HepG2 (cell line): ENCODE measurements at regions not wholly inside any gene's neighbourhood (a gene's known extent, or its start where the extent isn't known, plus 50 kb on each side); places are given as distances from the start of the nearest gene placed in this dataset.
A peak's percentile ranks its signal among the peaks of the same experiment; 100 is the strongest.

Experiments
- ATAC-seq: fragments of 200-7000 bp; cut with Tn5 transposase; 3 replicates; pipeline ENCODE4 v1.9.1; 2020; ENCODE audit warnings: mild to moderate bottlenecking, moderate library complexity
- BruUV-seq: library from RNA; stranded (reverse); fragments of 400-500 nt; replicated peaks from 2 replicates; lab custom pipeline; 2021; lab: Mats Ljungman, UMichigan
- CTCF ChIA-PET: fragments of 300-600 bp; formaldehyde crosslinking; extraction: SDS; loops from one replicate; lab custom pipeline; 2021; ENCODE audit warnings: low total read pairs, inconsistent platforms, low intra/inter-chr PET ratio; lab: Yijun Ruan, JAX
- POLR2A ChIA-PET: fragments of 350-600 bp; sonication (Branson Sonifier 250); formaldehyde crosslinking; loops from one replicate; lab custom pipeline; 2020; ENCODE audit warnings: antibody characterized with exemption, inconsistent platforms; lab: Yijun Ruan, JAX
- DNase-seq: peaks from one replicate; pipeline ENCODE4 v3.0.0-alpha.2; 2015; ENCODE audit warnings: low spot score
- FAIRE-seq: peaks from 3 replicates; lab custom pipeline; 2011; peaks lifted over from hg19 to GRCh38; lab: Jason Lieb, UNC
- H2AFZ ChIP-seq: one replicate; pipeline ENCODE4 v1.6.1; 2011; ENCODE audit warnings: low read length, inconsistent platforms
- H3K27ac ChIP-seq: fragments of 300-600 bp; 3 replicates; pipeline ENCODE4 v1.8.0; 2011; ENCODE audit warnings: mixed run types, mild to moderate bottlenecking, mixed read lengths, low read length, inconsistent platforms; ENCODE audit not compliant: insufficient read depth; ENCODE audit errors: extremely low read length
- H3K27me3 ChIP-seq, 2 experiments: fragments of 200-600 bp in 1 of 2; 2 replicates in 1 of 2; 3 replicates in 1 of 2; pipeline versions ENCODE4 v1.6.0 to v1.8.0; 2011; ENCODE audit warnings: low read length in 2 of 2, mild to moderate bottlenecking in 2 of 2, moderate library complexity in 2 of 2, inconsistent platforms in 1 of 2; ENCODE audit not compliant: insufficient read depth in 2 of 2, control insufficient read depth in 1 of 2
- H3K36me3 ChIP-seq, 2 experiments: fragments of 200-600 bp in 1 of 2; replicated peaks in 1 of 2; 2 replicates in 1 of 2; 3 replicates in 1 of 2; pipeline versions ENCODE4 v1.5.1 to v1.8.0; 2011; ENCODE audit warnings: low read length in 2 of 2, inconsistent platforms in 1 of 2; ENCODE audit not compliant: insufficient read depth in 2 of 2, control insufficient read depth in 1 of 2
- H3K4me1 ChIP-seq: 2 replicates; pipeline ENCODE4 v1.5.1; 2012; ENCODE audit warnings: low read length, inconsistent platforms; ENCODE audit not compliant: insufficient read depth
- H3K4me2 ChIP-seq: 2 replicates; pipeline ENCODE4 v1.6.0; 2011; ENCODE audit warnings: low read depth, low read length, inconsistent platforms
- H3K4me3 ChIP-seq, 3 experiments: fragments of 200-600 bp in 1 of 3; sonication (generic), shearing (Covaris generic) in 1 of 3; replicated peaks in 1 of 3; 2 replicates each; pipeline ENCODE4 v1.5.1; 2011 to 2016; ENCODE audit warnings: low read length in 3 of 3, inconsistent platforms in 2 of 3, low read depth in 2 of 3, mild to moderate bottlenecking in 2 of 3, control low read depth in 1 of 3, mixed read lengths in 1 of 3; ENCODE audit not compliant: insufficient read depth in 1 of 3
- H3K79me2 ChIP-seq: one replicate; pipeline ENCODE4 v1.6.1; 2011; ENCODE audit warnings: low read length, inconsistent platforms; ENCODE audit not compliant: insufficient read depth
- H3K9ac ChIP-seq: 2 replicates; pipeline ENCODE4 v1.6.0; 2011; ENCODE audit warnings: mild to moderate bottlenecking, low read depth, low read length, inconsistent platforms; ENCODE audit not compliant: insufficient read depth
- H3K9me3 ChIP-seq: 2 replicates; pipeline ENCODE4 v1.5.1; 2012; ENCODE audit warnings: mild to moderate bottlenecking, low read length
- H4K20me1 ChIP-seq: 2 replicates; pipeline ENCODE4 v1.6.0; 2011; ENCODE audit warnings: inconsistent platforms, mild to moderate bottlenecking, low read length, moderate library complexity; ENCODE audit not compliant: insufficient read depth
- CCAR2 ChIP-seq: fragments of 200-400 bp; formaldehyde crosslinking; optimal IDR thresholded peaks from 2 replicates; pipeline ENCODE3; 2018; ENCODE audit warnings: low read depth, mild to moderate bottlenecking, low read length, moderate library complexity
- ETV5 ChIP-seq: IDR thresholded peaks from 2 replicates; pipeline ENCODE4 v1.6.1; 2018; ENCODE audit warnings: missing biosample characterization, missing genetic modification reagents, inconsistent platforms, borderline replicate concordance
- FIP1L1 ChIP-seq: fragments of 200-400 bp; formaldehyde crosslinking; IDR thresholded peaks from 2 replicates; pipeline ENCODE4 v1.6.1; 2018; ENCODE audit warnings: low read depth, mild to moderate bottlenecking, low read length, moderate library complexity, borderline replicate concordance; ENCODE audit not compliant: insufficient read depth
- GTF2F1 ChIP-seq: fragments of 150-350 bp; IDR thresholded peaks from 2 replicates; pipeline ENCODE4 v1.6.1; 2014; ENCODE audit warnings: low read length
- HDAC6 ChIP-seq: fragments of 200-600 bp; sonication (generic); IDR thresholded peaks from 2 replicates; pipeline ENCODE4 v1.7.0; 2017; ENCODE audit warnings: mild to moderate bottlenecking, antibody characterized with exemption, low read length, low read depth
- HNRNPLL ChIP-seq: fragments of 200-400 bp; formaldehyde crosslinking; IDR thresholded peaks from 2 replicates; pipeline ENCODE4 v1.6.1; 2017; ENCODE audit warnings: mild to moderate bottlenecking, low read depth, low read length; ENCODE audit not compliant: poor library complexity, severe bottlenecking
- KDM2A ChIP-seq: sonication (generic); formaldehyde crosslinking; IDR thresholded peaks from 2 replicates; pipeline ENCODE4 v1.4.0; 2020; ENCODE audit warnings: low read depth, missing genetic modification reagents, borderline replicate concordance
- KDM5A ChIP-seq: fragments of 200-600 bp; sonication (generic); IDR thresholded peaks from 2 replicates; pipeline ENCODE4 v1.7.0; 2018; ENCODE audit warnings: antibody characterized with exemption, mild to moderate bottlenecking, low read length, borderline replicate concordance
- MXI1 ChIP-seq: IDR thresholded peaks from 3 replicates; pipeline ENCODE4 v1.6.1; 2012; ENCODE audit warnings: low read depth, low read length, inconsistent platforms, borderline replicate concordance
- SIN3A ChIP-seq: IDR thresholded peaks from 2 replicates; pipeline ENCODE4 v1.6.1; 2011; ENCODE audit warnings: low read depth, mild to moderate bottlenecking, control low read depth, low read length, borderline replicate concordance
- SKI ChIP-seq: fragments of 450-650 bp; IDR thresholded peaks from one replicate; pipeline ENCODE4 v1.6.1; 2018; ENCODE audit warnings: mild to moderate bottlenecking; ENCODE audit not compliant: partially characterized antibody
- TAF1 ChIP-seq: sonication (generic); formaldehyde crosslinking; IDR thresholded peaks from 2 replicates; pipeline ENCODE4 v1.4.0; 2020; ENCODE audit warnings: missing genetic modification reagents
- TOE1 ChIP-seq: sonication (generic); formaldehyde crosslinking; IDR thresholded peaks from 2 replicates; pipeline ENCODE4 v1.4.0; 2020; ENCODE audit warnings: mild to moderate bottlenecking, missing genetic modification reagents
- ZKSCAN5 ChIP-seq: sonication (generic); formaldehyde crosslinking; IDR thresholded peaks from 2 replicates; pipeline ENCODE4 v1.5.1; 2020; ENCODE audit warnings: mild to moderate bottlenecking, missing genetic modification reagents
- ZNF234 ChIP-seq: sonication (generic); formaldehyde crosslinking; conservative IDR thresholded peaks from 2 replicates; pipeline ENCODE4 v1.5.1; 2020; ENCODE audit warnings: mild to moderate bottlenecking, missing genetic modification reagents
- ZNF264 ChIP-seq: sonication (generic); formaldehyde crosslinking; IDR thresholded peaks from 2 replicates; pipeline ENCODE4 v1.4.0; 2020; ENCODE audit warnings: missing genetic modification reagents
- ZNF510 ChIP-seq: sonication (generic); formaldehyde crosslinking; IDR thresholded peaks from 2 replicates; pipeline ENCODE4 v1.4.0; 2020; ENCODE audit warnings: low read depth, mild to moderate bottlenecking, missing genetic modification reagents
- ZNF788 ChIP-seq: sonication (generic); formaldehyde crosslinking; IDR thresholded peaks from 2 replicates; pipeline ENCODE4 v1.5.0; 2020; ENCODE audit warnings: mild to moderate bottlenecking, missing genetic modification reagents, borderline replicate concordance
- WGBS: methylation state at CpG from one replicate; pipeline ENCODE4 v1.1.6; 2017; ENCODE audit warnings: low lambda C conversion rate; 5-methylcytosine and 5-hydroxymethylcytosine counted together
- in situ Hi-C: cut with HindIII; loops from 2 replicates; pipeline ENCODE4 v1.10.0; 2017; ENCODE audit warnings: low pct_unique_long_range_greater_than_20kb; ENCODE audit not compliant: extremely low pct_ligation_motif_present
- intact Hi-C: fragments of 100-400 bp; cut with micrococcal nuclease; formaldehyde crosslinking; loops from one replicate; pipeline ENCODE4 v1.10.0; 2022; ENCODE audit not compliant: unreplicated experiment
- TF ChIP-seq, protein P1 (sequence below): sonication (generic); formaldehyde crosslinking; IDR thresholded peaks from 2 replicates; pipeline ENCODE4 v1.4.0; 2020; ENCODE audit warnings: missing genetic modification reagents

DNA sequence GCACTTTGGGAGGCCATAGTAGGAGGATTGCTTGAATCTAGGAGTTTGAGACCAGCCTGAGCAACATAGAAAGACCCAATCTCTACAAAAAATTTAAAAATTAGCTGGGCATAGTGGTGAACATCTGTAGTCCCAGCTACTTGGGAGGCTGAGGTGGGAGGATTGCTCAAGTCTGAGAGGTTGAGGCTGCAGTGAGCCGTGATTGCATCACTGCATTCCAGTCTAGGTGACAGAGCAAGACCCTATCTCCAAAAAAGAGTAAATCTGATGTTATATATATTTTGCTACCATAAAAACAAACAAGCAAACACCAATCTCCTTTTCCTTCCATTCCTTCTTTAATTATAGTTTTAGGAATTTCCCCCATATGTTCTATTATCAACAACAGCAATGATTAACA, 74.2 kb upstream of the RNU6-1 start (continued):
- no peak for TF ChIP-seq ZNF234 (CRISPR knock-in tag)
- no peak for TF ChIP-seq GTF2F1
- TF ChIP-seq, protein P1, sequence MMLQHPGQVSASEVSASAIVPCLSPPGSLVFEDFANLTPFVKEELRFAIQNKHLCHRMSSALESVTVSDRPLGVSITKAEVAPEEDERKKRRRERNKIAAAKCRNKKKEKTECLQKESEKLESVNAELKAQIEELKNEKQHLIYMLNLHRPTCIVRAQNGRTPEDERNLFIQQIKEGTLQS (CRISPR knock-in tag): peak; percentile 58
- no peak for TF ChIP-seq SIN3A
- TF ChIP-seq TAF1 (CRISPR knock-in tag): no peak

DNA sequence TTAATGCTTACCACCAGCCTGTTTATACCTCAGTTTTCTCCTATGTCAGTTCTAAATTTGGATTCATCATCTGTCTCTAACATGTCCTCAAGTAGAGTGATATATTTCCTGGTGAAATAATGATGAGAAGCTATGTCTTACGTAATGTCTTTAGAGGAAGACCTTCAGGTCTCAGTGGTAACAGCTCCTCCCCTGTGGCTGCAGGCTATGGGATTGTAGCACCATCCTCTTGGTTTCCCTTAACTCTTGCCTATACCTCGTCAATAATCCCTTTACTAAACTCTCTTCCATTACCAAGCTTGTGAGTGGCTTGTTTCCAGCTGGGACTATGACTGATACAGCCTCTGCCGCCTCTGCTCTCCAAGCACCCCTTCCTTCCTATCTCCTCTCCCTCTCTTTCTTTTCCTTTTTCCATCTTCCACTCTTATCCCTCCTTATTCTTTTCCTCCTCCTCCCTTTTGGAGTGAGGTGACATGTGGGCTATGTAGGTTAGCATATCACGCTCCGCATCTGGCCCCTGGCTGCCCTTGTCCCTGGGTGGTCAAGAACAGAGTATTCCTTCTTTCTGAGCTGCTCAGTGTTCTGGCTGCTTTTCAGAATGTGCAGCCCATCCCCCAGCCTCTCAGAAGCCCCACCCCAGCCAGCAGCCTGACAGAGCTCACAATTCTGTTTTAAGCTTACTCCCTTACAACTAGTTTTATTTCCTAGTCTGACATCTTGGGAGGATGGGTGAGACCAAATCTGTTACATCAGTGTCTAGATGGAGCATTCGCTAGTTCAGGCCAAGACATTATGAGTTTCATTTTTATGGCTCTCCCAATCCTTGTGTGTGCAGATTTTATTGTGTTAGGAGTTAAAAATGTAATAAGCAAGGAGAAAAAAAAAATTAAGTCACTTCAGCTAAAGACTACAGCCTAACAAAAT, 75.0 kb upstream of the RNU6-1 start:
- H3K9ac ChIP-seq: peak overlapping the region; percentile 60
- peak overlapping the region; percentile 89 for H3K27ac ChIP-seq
- intact Hi-C loops: loop anchor here (1.0 to 5.0 kb wide), 3 partner anchors 30 to 48 kb away; no protein-coding TSS in a partner anchor
- no peak for TF ChIP-seq ZKSCAN5 (CRISPR knock-in tag)
- TF ChIP-seq KDM5A: no peak; the same call in 1 of the 2 replicates
- no peak; the same call in 1 of the 2 replicates for TF ChIP-seq ZNF264
- TF ChIP-seq TOE1 (CRISPR knock-in tag): no peak
- no peak for TF ChIP-seq HNRNPLL
- no peak for TF ChIP-seq FIP1L1
- no peak for TF ChIP-seq ZNF510 (CRISPR knock-in tag)
- TF ChIP-seq KDM2A (CRISPR knock-in tag): no peak
- no peak for TF ChIP-seq SKI
- no peak for TF ChIP-seq MXI1
- TF ChIP-seq ETV5 (CRISPR knock-in tag): no peak
- no peak for TF ChIP-seq CCAR2
- no peak for TF ChIP-seq ZNF788
- no peak for TF ChIP-seq HDAC6

More for the DNA sequence above, 75.0 kb upstream of the RNU6-1 start:
- Histone ChIP-seq H3K36me3 (no peaks in the 10 kb centered on the region), H3K4me2 (peak overlapping the region; percentile 76), H3K4me3 (peak overlapping the region; percentile 19 to 51 (median 35)), H2AFZ (no peak overlapping the region), H3K79me2 (no peaks in the 10 kb centered on the region), H3K4me1 (peaks cover 75% of the 10 kb centered on the region), H4K20me1 (no peaks in the 10 kb centered on the region), H3K9me3 (peaks cover 4% of the 10 kb centered on the region), H3K27me3 (no peaks in the 10 kb centered on the region)
- CTCF ChIA-PET: no interaction called here
- ATAC-seq (peak; percentile 73), FAIRE-seq (peak; percentile 8), DNase-seq (peak; percentile 65)
- WGBS: 2% methylated on average over 6 of the region's 6 CpGs
- POLR2A ChIA-PET: interaction anchor here (0.9 to 4.0 kb wide), 12 partner anchors 8 to 140 kb away, joined by 3 to 63 read pairs (median 4); partner anchors contain the start of gene PIAS1
- TSS peak; percentile 61 for BruUV-seq
- in situ Hi-C loops: no loop called here
